GM19099 (cell line): ENCODE measurements at regions not wholly inside any gene's neighbourhood (a gene's known extent, or its start where the extent isn't known, plus 50 kb on each side); places are given as distances from the start of the nearest gene placed in this dataset.

Experiments
- POLR2A ChIP-seq: IDR thresholded peaks from 3 replicates; pipeline ENCODE4 v1.6.1; 2011; ENCODE audit warnings: low read depth; ENCODE audit not compliant: insufficient read length; ENCODE audit errors: extremely low read depth

GRCh38 chr18:10044054-10044453, 130.2 kb downstream of the VAPA start:
- TF ChIP-seq POLR2A, result no peak

GRCh38 chr18:10045296-10045891, 131.6 kb downstream of the VAPA start:
- no peak for TF ChIP-seq POLR2A

GRCh38 chr18:10046178-10046807, 132.5 kb downstream of the VAPA start:
- TF ChIP-seq POLR2A, result no peak

DNA sequence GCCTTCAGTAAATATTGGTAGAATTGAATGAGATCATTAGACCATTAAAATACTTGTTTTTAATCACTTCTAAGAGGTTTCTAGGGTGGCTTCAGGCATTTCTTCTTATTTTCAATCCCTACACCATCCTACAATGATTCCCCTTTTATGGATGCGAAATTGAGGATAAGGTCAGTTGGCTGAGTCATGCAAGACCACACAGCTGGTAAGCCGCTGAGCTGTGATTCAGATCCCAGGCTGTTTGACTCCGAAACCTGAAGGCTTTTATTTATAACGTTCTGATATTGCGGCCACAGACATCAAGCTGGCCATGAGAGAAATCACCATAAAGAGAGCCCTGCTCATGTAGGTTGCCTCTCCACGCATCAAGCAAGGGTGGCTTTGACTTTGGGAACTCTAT, 133.4 kb downstream of the VAPA start:
- TF ChIP-seq POLR2A, result no peak

- TF ChIP-seq POLR2A, result no peak
Observed at GRCh38 chr18:10049747-10050146, 135.9 kb downstream of the VAPA start.

- TF ChIP-seq POLR2A, result no peak
Observed at GRCh38 chr18:10050956-10051355, 137.1 kb downstream of the VAPA start.

- TF ChIP-seq POLR2A, result no peak
Observed at GRCh38 chr18:10051877-10052631, 138.2 kb downstream of the VAPA start.

DNA sequence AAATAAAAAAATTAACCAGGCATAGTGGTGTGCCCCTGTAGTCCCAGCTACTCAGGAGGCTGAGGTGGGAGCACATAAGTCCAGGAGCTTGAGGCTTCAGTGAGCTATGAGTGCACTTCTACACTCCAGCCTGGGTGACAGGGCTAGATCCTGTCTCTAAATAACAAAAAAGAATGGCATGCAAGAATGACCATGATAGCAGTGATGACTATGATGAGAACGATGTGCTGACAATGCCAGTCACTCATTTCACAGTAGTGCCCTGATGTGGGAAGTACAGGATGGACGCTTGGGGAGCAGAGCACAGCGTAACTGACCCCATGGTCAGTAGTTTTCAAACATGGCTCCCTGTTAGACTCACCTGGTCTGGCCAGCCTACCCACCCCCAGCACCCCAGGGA, 139.1 kb downstream of the VAPA start:
- no peak for TF ChIP-seq POLR2A

- TF ChIP-seq POLR2A, result no peak
Observed at GRCh38 chr18:10053861-10054260, 140.0 kb downstream of the VAPA start.

DNA sequence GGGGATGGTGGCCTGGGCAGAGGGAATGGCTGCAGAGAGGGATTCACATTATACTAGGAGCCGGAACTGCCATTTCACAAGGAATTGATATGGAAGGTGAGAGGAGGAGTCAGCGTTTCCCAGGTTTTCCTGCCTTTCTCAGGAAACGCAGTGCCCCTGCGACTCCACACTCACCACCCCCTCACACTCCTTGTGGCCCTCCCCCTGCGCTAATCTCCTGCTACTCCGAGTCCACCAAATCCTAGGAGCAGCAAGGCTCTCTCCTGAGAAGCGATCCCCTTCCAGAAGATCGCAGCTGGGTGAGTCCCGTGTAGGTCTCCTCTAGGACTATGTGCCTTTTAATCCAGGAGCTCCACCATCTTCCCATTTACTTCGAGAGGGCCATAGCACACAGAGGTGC, 140.6 kb downstream of the VAPA start:
- TF ChIP-seq POLR2A, result no peak

DNA sequence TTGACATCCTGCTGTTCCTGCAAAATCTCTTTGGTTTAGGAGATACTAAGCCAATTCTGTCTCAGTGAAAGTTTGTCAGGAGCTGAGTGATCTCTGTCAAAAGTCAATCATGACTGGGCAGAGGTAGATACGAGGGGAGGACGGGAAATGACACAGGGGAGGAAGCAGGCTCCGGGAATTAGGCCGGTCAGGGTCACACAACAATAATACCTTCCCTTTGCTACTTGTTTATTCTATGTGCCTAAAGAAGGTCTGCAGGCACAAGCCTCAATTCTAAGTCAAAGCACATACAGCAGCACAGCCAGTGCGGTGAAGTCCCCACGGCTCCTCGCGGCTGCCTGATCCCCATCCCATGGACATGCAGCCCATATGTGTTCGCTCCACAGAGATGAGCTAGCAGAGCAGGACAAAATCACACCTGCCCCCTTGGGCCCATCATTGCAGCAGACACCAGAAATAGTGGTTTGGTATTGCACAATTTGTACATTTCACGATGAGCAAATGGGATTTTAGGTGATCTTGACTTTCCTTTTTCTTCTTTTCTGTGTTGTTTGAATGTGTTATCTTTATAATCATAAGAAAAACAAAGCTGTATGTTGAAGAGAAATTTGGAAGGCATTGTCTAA, 141.4 kb downstream of the VAPA start:
- TF ChIP-seq POLR2A, result no peak

- no peak for TF ChIP-seq POLR2A
Observed at GRCh38 chr18:10056506-10056905, 142.7 kb downstream of the VAPA start.

DNA sequence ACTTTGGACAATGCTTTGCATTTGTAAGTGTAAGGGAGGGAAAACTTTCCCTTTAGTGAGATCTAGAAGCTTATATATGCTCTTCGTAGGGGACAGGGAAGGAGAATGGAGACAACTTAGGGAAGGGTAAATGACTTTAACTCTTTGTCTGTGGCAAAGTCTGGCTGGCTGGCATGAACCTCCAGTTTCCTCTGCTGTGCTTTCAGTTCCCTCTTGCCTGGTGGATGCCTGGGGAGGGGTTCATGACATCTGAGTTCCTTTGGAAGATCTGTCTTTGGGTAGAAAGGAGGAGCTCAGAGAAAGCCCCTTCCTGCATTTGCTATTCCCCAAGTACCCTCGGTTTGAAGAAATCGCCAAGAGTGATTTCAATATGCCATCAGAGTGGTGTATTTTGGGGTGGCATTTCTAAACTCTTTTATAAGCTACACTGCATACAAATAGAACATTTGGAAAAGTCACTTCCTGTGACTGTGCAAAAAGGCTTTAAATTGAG, 143.6 kb downstream of the VAPA start:
- no peak for TF ChIP-seq POLR2A

- no peak for TF ChIP-seq POLR2A
Observed at GRCh38 chr18:10057894-10058791, 144.3 kb downstream of the VAPA start.
